OCI-LY3 (cell line): ENCODE measurements at regions not wholly inside any gene's neighbourhood (a gene's known extent, or its start where the extent isn't known, plus 50 kb on each side); places are given as distances from the start of the nearest gene placed in this dataset.

Experiments
- CTCF ChIP-seq: fragments of 200-600, 300-600 bp; sonication (generic); IDR thresholded peaks from 2 replicates; pipeline ENCODE4 v1.5.1; 2014; ENCODE audit warnings: antibody characterized with exemption, low read length, low read depth
- EZH2phosphoT487 ChIP-seq: fragments of 200-600 bp; shearing (Covaris generic); IDR thresholded peaks from 2 replicates; pipeline ENCODE4 v1.6.1; 2018; ENCODE audit warnings: antibody characterized with exemption, mixed run types, low read depth

GRCh38 chr1:166693673-166694297 lies 145.5 kb upstream of the POGK start:
- no peak for TF ChIP-seq CTCF
- TF ChIP-seq EZH2phosphoT487, result no peak
